ENCODE measurements at regions not wholly inside any gene's neighbourhood (a gene's known extent, or its start where the extent isn't known, plus 50 kb on each side); places are given as distances from the start of the nearest gene placed in this dataset.

DNA sequence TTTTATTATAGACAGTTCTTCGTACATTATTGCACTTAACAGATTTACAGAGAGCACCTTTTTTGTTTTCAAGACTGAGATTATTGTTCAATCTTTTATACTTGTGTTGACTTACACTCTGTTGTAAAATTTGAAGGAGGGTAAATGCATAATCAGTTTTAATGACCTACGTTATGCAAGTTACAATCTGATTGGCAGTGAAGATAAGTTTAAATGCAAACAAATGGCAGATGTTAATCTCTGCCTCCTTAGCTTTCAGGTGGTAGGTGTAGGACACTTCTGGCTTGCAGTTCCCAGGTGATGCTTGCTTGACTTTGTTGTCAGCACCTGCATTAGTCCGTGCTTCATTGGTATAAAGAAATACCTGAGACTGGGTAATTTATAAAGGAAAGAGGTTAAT lies 424.9 kb downstream of the FGF9 start:
- H3K4me2 ChIP-seq (ENCODE audit: low read depth, low read length) = no peak overlapping the region
- no peak overlapping the region for H3K27ac ChIP-seq (ENCODE audit: insufficient read depth, low read length)
- H4K8ac ChIP-seq (ENCODE audit: low read depth in 2 of 2, low read length in 2 of 2) = no peak overlapping the region
- H3K4ac ChIP-seq (ENCODE audit: low read depth, low read length) = no peak overlapping the region
- H3K56ac ChIP-seq (ENCODE audit: extremely low read depth, insufficient read depth, low read length) = no peak overlapping the region
- H3K18ac ChIP-seq (ENCODE audit: low read depth, low read length) = no peak overlapping the region
- in situ Hi-C loops (cut with MboI; ENCODE audit: low sequenced_read_pairs) (no loop called here), intact Hi-C loops (cut with micrococcal nuclease) (no loop called here), dilution Hi-C loops (cut with HindIII; ENCODE audit: low sequenced_read_pairs, unreplicated experiment) (no loop called here)
- H4K91ac ChIP-seq (ENCODE audit: insufficient read depth, low read depth, low read length) = no peak overlapping the region
- H3K23ac ChIP-seq (ENCODE audit: low read depth, low read length) = no peak overlapping the region
- ChIA-PET CTCF (no interaction called here), POLR2A (ENCODE audit: unreplicated experiment) (no interaction called here)
- H2BK5ac ChIP-seq (ENCODE audit: low read depth, low read length, poor library complexity, severe bottlenecking) = no peak overlapping the region
- BruUV-seq (replicated peaks) = no TSS peak
- H3K14ac ChIP-seq (replicated peaks; ENCODE audit: low read depth, low read length) = no peak overlapping the region
- no peak overlapping the region for H2AK5ac ChIP-seq (ENCODE audit: low read depth, low read length)
- H4K5ac ChIP-seq (ENCODE audit: low read depth, low read length) = no peak overlapping the region
- peaks cover 6% of the 10 kb centered on the region; the same call in 1 of the 2 replicates for H3K9me3 ChIP-seq (ENCODE audit: control insufficient read depth, insufficient read depth, low read length)
- 92% methylated on average over 2 of the region's 3 CpGs; no CpG with 5 or more reads in 1 of the 2 experiments for WGBS, 2 experiments (ENCODE audit: extremely low coverage in 2 of 2, insufficient read length in 1 of 2)
- H3K79me1 ChIP-seq (ENCODE audit: low read depth in 1 of 2, low read length in 2 of 2) = no peaks in the 10 kb centered on the region
- no peak overlapping the region for H2AK9ac ChIP-seq (replicated peaks; ENCODE audit: low read depth, low read length, poor library complexity)
- H3K36me3 ChIP-seq (ENCODE audit: control insufficient read depth, insufficient read depth, low read length) = no peaks in the 10 kb centered on the region
- DNase-seq (no peak), ATAC-seq (ENCODE audit: low read depth) (no peak)
- no peak overlapping the region for H2BK120ac ChIP-seq (ENCODE audit: low read depth, low read length)
- H3K9me1 ChIP-seq (ENCODE audit: insufficient read depth, low read length) = peaks cover 16% of the 10 kb centered on the region
- H2BK15ac ChIP-seq (ENCODE audit: low read depth, low read length) = no peak overlapping the region
- H3K4me1 ChIP-seq (ENCODE audit: control insufficient read depth, insufficient read depth, low read length) = peaks cover 19% of the 10 kb centered on the region
- no peak overlapping the region for H2AFZ ChIP-seq (replicated peaks; ENCODE audit: low read length, poor library complexity)
- H3K9ac ChIP-seq (ENCODE audit: low read depth, low read length) = no peak overlapping the region
- H3K27me3 ChIP-seq (ENCODE audit: control insufficient read depth, insufficient read depth, low read length) = no peaks in the 10 kb centered on the region
- no peaks in the 10 kb centered on the region for H4K20me1 ChIP-seq (ENCODE audit: insufficient read depth, low read length)
- H3K4me3 ChIP-seq (ENCODE audit: insufficient read depth, low read depth, low read length) = no peak overlapping the region
- H2BK20ac ChIP-seq (ENCODE audit: low read depth, low read length) = no peak overlapping the region
- no peak for TF ChIP-seq NFE2L2 (IDR thresholded peaks at IDR 0.05; ENCODE audit: low read depth, low read length)
- TF ChIP-seq CTCF (conservative IDR thresholded peaks at IDR 0.05; ENCODE audit: low read depth, low read length) = no peak
- TF ChIP-seq RAD21 (IDR thresholded peaks at IDR 0.05; ENCODE audit: low read length) = no peak
- no peak for TF ChIP-seq RCOR1 (IDR thresholded peaks at IDR 0.05; ENCODE audit: insufficient replicate concordance, low read length)
